Left lobe of liver (tissue), 2 donors: ENCODE measurements at regions not wholly inside any gene's neighbourhood (a gene's known extent, or its start where the extent isn't known, plus 50 kb on each side); places are given as distances from the start of the nearest gene placed in this dataset.
"Not testable (repeated sequence)": the region's sequence is repeated elsewhere in the genome, so short reads cannot be mapped to it uniquely, and the experiment has no call there.

Source experiments
- ATAC-seq: fragments of 200-7000 bp; cut with Tn5 transposase; one replicate; pipeline ENCODE4 v1.9.1; 2020; ENCODE audit warnings: mild to moderate bottlenecking, moderate library complexity
- DNase-seq: peaks from one replicate; pipeline ENCODE4 v3.0.0-alpha.2; 2020; ENCODE audit warnings: low spot score
- donor health status: DM: no; HTN: no; CAD: no; lungs with moderate emphysema.
- donor health status: DM: no; HTN: yes; CAD: no.

DNA sequence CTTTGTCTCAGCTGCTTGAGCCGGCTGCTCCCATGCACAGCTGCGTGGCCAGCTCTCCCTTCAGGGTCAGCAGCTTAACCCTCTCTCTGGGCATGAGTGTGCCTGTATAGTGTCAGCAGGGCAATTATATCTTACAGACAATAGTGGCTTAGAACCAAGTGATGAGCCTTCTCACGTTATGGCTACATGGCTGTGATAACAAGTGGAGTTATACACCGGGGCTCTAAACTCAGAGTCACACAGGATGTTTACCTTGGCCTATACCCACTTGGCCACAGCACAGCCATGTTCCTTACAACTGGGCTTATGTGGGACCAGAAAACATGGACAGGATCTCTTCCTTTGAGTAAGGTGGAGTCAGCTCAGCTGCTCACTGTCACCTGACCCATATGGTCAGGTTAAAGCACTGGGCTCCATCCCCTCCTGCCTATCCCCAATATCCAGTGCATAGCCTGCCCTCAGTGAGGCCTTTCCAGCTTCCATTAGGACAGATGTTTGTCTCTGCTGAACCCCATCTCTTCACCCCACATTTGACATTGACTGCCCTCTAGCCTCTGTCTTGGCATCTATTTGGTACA, 294.2 kb upstream of the NCKAP5 start:
- ATAC-seq (no peak), DNase-seq (no peak)

DNA sequence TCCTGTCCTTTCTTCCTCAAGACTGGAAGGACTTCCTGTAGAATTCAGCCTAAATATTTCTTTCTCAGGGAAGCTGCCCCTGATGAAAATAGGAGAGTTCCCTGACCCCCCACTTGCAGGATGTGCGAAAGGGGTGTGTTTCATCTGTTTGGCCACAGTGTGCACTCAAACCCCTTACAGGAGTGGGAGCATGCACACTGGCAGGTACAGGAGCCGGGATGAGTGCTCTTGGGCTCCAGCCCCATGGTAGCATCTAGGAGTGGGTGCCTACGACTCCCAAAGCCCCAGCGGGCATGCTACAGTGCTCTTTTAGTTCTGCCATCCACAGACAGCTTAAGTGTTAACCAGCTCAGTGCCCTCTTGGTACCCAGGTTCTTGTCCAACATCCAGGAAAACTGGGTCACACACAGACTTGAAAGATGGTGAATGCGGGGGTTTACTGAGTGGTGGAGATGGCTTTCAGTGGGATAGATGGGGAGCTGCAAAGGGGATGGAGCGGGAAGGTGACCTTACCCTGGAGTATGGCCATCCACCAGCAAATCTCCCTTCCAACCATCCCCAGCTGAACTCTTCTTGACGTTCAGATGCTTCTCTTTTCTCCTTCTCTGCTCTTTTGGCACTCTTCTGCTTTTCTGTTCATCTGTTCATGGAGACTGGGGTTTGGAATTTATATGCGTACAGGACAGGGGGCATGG, 295.0 kb upstream of the NCKAP5 start:
- no peak for DNase-seq
- ATAC-seq = no peak

DNA sequence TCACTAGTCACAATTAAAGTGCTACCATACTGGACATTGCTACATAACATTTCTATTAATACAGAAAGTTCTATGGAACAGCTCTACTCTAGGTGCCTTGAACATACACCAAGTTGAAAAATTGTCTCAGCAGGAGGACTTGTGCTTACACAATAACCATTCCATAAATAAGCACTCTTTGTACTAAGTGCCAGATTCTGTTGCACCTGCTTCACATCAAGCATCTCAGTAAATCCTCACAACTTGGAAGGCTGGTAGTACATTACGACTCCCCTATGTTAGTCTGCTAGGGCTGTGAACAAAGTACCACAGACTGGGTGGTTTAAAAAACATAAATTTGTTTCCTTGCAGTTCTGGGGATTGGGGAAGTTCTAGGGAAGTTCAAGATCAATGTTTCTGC, 296.9 kb upstream of the NCKAP5 start:
- DNase-seq (no peak), ATAC-seq (no peak)

DNA sequence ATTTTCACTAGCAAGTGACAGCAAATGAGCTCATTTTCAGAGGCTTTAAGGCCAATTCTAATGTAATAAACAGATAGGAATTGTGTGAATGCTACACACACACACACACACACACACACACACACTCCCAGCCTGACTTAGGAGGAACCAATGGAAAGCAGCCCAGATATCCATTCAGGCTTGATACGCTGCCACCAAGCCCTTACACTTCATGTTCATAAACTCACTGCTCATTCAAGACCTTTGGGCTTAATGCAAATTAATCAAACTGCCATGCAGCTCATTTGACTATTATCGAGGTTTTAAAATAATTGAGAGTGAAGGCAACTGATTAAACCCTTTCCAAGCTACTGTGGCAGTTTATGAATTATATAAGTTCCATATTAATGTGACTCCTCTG, 298.9 kb upstream of the NCKAP5 start:
- no peak for ATAC-seq

DNA sequence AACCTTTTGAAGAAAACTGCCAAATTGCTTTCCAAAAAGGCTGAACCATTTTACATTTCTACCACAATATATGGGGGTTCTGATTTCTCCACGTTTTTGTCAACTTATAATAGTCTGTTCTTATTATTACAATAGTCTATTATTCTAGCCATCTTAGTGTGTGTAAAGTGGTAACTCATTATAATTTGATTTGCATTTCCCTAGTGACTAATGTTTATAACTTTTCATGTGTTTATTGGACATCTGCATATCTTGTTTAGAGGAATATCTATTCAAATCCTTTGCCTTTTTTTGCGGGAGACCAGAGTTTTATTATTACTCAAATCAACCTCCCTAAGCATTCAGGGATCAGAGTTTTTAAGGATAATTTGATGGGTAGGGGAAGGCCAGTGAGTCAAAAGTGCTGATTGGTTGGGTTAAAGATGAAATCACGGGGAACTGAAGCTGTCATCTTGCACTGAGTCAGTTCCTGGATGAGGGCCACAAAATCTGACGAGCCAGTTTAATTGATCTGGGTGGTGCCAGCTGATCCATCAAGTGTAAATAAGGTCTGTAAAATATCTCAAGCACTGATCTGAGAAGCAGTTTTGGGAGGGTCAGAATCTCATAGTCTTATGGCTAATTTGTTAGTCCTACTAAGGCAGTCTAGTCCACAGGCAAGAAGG, 303.4 kb upstream of the NCKAP5 start:
- DNase-seq (no peak), ATAC-seq (no peak)

More for the DNA sequence above, 298.9 kb upstream of the NCKAP5 start:
- DNase-seq = no peak

DNA sequence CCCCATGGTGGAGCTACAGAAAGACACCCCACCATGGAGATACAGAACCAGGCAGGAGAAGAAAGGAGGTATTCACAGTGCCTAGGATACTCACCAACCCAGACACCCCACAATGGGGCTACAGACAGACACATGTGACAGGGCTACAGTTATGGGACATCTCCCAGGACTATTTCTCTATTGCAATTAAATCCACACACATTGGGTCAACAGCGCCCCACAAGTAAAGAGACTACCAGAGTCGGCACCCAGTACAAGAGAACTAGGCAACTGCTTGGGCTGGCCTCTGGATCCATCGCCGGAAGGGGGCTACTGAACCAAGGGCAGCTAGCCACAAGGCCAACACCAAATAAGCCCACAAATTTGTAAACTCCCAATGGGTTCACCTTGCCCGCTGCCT, 310.1 kb upstream of the NCKAP5 start:
- DNase-seq (no peak), ATAC-seq (no peak)

DNA sequence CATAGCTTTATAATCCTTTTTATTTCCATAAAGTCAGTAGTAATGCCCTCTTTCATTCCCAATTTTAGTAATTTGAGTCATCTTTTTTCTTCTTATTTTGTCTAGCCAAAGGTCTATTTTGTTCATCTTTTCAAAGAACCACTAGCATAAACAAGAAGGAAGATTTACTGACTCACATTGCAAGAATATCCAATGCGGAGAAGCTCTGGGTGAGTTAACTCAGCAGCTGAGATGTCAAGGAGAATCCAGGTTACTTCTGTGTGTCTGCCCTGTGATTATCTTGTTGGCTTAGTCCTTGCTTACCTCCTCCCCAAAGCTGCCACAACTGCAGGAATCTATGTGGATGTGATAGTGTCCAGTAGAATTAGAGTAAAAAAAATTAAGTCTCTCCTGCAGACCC, 311.4 kb upstream of the NCKAP5 start:
- DNase-seq (no peak), ATAC-seq (no peak)

DNA sequence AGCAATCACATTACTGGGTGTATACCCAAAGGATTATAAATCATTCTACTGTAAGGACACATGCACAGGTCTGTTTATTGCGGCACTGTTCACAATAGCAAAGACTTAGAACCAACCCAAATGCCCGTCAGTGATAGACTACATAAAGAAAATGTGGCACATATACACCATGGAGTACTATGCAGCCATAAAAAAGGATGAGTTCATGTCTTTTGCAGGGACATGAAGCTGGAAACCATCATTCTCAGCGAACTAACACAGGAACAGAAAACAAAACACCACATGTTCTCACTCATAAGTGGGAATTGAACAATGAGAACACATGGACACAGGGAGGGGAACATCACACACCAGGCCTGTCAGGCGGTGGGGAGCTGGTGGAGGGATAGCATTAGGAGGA, 313.9 kb upstream of the NCKAP5 start:
- DNase-seq, ATAC-seq: not testable (repeated sequence)

DNA sequence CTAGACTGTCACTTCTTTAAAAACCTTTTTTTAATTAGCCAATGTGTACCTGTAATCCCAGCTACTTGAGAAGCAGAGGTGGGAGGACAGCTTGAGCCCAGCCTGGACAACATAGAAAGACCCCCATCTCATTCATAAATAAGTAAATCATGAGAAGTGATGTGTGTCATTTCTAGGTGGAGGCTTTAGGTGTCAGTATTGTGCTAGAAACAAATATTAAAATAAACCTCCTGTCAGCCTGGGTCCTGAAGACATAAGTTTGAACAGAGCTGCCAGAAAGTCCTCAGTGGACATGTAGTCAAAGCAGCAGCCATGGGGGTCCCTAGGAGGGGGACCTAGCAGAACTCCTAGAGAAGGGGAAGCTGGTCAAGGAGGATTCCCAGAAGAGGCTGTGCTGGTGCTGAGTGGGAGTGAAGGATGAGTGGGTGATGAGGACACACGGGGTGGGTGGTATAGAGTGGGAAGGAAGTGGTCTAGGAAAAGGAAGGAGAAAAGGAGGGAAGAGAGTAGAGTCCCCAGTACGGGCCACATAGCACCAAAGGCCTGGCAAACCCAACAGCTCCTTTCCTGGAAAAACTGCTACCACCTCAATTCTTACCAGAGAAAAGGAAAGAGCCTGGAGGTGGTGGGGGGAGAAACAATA, 316.6 kb upstream of the NCKAP5 start:
- ATAC-seq (no peak), DNase-seq (no peak)

DNA sequence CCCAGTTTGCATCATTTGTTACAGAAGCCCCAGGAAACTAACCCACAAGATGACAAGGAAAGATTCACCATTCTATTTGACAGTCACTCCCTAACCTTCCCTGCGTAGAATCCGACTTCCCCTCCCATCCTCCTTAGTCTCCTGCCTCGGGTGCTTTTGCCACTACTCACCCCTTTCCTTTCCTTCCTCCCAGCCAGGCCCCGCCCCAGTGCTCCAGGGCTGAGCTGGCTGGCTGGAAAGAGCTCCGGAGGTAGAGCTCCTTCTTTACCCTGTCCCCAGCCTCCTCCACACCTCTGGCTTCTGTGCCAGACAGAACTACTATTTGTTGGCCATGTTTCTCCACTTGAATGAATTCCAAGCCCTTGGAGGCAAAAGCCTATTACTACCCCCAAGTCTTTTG, 317.6 kb upstream of the NCKAP5 start:
- DNase-seq (no peak), ATAC-seq (no peak)

DNA sequence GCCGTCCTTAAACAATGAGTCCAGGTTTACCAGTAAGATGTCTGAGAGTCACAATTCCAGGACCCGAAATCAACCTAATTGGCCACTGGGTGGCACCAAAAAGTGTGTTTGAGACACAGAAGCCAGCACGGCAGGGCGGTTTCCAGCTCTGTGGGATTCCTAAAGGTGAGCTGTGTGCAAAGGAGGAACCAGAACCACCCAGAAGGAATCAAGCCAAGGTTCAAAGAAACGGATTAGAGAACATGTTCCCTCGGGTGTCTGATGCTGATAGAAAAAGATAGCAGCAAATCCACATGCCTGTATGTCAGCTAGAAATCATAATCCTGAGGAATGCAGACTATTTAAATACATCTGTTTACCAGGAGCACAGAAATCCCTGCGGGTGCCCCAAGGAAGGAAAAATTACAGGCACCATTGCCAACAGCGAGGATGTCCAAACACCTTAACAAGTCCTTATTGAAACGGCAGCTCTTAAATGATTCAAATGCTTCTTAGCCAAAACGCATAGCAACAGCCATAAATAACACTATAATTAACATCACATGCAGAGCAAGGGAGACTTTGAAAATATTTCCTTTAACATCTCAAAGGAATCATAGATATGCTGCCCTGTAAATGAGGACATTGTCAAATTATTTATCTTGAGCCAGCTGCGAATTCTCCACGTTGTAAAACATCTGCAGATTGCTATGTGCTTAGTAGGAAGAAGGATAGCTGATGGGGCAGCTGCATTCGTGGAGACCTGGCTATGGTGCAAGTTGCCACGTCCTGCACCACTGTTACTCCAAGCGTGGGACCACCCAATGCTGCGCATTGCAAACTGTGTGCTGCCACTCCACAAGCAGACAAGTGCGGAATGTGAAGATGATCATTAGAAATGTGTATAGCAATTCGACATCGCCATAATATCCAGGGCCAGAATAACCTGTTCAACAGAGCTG, 318.7 kb upstream of the NCKAP5 start:
- ATAC-seq (peak; percentile 97), DNase-seq (peak; percentile 63)

DNA sequence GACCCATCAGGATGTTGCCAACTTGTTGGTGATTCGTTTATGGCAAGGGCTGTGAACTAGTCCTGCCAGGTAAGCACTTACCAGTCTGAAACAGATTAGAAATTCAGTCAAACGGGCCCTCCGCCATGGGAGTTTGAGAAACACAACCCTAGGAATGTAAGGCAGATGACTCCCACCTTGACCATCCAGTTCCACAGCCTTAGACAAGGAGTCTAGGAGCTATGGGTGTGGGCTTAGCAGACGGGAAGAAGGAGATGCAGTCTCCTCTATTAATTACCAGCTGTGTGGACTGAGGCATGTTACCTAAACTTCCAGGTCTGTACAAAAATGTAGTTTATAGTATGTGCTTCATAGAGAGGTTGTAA, 319.4 kb upstream of the NCKAP5 start:
- DNase-seq (no peak), ATAC-seq (no peak)

DNA sequence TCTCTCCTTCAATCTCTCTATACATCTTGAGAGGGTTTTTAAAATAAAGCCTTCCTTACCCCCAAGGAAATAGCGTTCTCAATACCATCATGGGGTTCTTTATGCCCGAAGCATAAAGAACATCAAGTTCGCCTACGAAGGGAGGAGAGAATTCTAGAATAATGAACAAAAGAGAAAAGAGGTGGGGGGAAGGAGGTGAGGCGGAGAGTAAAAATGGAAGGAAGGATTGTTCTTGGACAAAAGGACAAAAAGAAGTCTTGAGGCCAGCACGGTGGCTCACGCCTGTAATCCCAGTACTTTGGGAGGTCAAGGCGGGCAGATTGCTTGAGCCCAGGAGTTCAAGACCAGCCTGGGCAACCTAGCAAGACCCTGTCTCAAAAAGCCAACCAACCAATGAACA, 319.8 kb upstream of the NCKAP5 start:
- DNase-seq (no peak), ATAC-seq (no peak)

DNA sequence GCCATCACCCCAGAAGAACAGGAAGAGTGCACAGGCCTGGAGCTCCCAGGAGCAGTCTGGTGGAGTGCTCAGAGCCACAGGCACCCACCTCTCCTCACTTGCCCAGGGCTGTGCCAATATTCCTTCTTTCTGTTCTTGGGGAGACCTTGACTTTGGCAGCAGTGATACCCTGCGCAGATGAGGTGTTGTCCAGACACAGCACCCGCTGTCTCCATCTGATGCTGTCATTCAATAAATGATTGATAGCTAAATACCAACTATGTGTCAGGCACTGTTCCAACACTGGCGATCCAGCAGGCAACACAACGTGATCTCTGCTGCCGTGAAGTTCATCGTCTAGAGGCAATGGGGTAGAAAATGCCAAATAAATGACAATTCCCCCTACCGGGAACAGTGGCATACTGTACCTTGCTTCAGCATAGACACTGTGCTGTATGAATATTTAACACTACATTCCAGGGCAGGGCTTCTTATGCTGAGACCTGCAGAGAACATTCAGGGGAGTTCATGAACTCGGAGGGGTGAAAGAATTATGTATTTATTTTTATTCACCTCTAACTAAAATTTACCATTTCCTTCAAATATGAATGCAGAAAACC, 320.5 kb upstream of the NCKAP5 start:
- ATAC-seq (no peak), DNase-seq (no peak)

DNA sequence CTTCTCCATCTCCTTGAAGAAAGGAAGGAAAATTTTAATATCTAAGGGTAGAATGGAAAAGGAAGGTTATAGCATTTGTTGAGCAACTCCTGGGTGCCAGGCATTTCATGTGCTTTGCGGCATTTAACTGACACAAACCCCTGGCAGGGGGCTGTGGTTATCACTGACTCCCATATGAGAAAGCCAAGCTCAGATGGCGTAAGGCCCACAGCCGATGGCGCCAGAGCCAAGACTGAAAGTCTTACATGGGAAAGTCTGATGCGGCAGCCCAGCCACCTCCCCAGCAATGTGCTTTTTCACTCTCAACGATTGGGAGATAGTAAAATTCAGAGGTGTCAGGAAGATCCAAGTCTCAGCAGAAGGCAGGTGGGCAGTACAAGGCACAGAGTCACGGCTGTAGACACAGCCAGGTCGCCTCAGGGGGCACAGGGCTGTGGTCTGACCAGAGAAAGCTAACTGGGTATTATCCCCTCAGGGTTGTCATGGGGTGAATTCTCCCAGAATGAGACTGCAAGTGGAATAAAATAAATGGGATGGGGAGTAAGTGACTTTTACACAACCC, 324.2 kb upstream of the NCKAP5 start:
- ATAC-seq = no peak
- no peak for DNase-seq

DNA sequence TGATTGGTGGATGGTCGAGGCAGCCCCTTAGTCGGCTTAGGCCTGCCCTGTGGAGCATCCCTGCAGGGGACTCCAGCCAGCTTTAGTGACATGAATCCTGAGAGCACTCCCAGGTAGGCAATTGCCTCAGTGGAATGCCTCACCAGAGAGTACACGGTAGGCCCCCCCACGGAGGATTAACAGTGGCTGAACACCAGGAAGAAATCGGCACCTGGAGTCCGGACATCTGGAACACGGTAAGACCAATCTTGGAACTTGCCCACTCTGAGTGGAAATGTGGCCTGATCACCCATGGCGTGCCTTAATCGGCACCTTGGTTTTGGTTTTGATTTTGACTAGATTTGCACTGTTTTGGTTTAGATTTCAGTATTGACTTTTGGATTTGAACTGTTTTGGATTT, 326.2 kb upstream of the NCKAP5 start:
- ATAC-seq = peak; percentile 63

DNA sequence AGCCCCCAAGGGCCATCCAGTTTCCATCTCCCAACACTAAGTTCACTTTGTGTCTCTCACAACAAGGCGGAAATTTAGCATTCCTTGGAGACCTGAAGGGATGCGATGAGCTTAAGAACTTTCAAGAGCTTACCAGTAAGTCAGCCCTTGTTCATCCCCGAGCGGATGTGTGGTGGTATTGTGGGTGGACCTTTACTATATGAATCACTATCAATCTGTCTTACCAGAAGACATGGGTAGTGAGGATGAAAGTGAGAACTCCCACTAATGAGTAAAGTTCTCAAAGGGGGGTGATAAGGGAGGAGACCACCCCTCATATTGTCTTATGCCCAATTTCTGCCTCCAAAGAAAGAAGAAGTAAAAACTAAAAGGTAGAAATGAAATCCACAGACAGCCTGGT, 329.6 kb upstream of the NCKAP5 start:
- ATAC-seq, DNase-seq: not testable (repeated sequence)

More for the DNA sequence above, 326.2 kb upstream of the NCKAP5 start:
- no peak for DNase-seq

DNA sequence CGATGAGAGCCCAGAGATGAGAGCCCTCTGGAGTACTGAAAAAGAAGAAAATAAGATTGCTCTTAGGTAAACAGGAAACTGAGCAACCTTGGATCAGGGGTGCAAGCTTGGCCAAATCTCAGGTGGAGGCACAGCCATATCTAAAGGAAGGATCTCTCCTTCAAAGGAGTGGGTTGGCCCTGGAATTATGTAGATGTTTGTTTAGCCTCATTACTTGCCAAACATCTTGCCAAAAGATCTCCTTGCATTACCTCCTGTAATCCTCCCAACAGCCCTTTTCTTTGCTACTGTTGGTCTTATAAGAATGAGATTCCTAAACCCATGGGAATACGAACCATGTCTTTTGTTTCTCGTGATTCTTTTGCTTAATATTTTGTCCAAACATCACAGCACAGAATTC, 332.6 kb upstream of the NCKAP5 start:
- ATAC-seq (no peak), DNase-seq (no peak)

DNA sequence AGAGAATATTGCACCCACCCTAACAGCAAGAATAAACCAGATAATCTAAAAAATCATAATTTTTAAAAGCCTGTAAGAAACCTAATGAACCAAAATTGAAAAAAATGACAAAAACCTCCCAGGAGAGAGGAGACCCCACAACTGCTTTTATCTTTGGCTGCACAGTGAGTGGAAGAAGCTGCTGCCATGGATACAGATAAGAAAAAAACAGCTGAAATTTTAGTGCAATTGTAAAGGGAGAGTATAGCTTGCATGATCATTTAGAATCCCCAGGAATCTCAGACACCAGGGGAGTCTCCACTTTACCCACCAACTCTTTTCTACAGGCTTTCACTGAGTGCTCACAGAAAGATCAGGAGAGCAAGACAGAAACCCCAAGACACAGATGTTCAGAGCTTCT, 338.1 kb upstream of the NCKAP5 start:
- ATAC-seq (no peak), DNase-seq (no peak)

DNA sequence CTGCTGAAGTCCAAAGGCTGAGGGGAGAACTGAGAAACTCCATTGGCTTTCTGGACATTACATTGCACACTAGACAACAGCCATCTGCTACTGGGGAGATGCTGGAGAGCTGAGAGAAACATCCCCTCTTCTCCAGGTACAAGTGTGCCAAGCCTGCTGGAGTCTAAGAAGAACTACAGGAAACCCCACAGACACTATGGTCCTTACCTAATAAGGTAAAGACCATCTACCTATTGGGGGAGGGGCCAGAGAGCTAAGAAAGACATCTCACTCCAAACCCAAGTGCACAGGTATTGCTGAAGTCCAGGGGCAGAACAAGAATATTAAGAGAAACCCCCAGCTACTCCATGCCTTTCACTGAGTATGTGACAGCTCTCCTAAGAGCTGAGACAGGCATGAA, 338.7 kb upstream of the NCKAP5 start:
- DNase-seq (no peak), ATAC-seq (no peak)
